Smooth muscle cell (in vitro differentiated cells): ENCODE measurements at regions not wholly inside any gene's neighbourhood (a gene's known extent, or its start where the extent isn't known, plus 50 kb on each side); places are given as distances from the start of the nearest gene placed in this dataset.

Source experiments
- DNase-seq: peaks from one replicate; lab custom pipeline; 2025; ENCODE audit not compliant: unreplicated experiment; lab: John Stamatoyannopoulos, UW
- H2AFZ ChIP-seq: fragments of 200-600 bp; sonication (generic); 2 replicates; pipeline ENCODE4 v1.6.0; 2016; ENCODE audit warnings: antibody characterized with exemption, low read depth, mild to moderate bottlenecking
- H3F3A ChIP-seq: fragments of 200-600 bp; sonication (generic); 2 replicates; pipeline ENCODE4 v1.6.0; 2017; ENCODE audit warnings: antibody characterized with exemption, low read depth
- H3K27ac ChIP-seq: fragments of 200-600 bp; sonication (generic); 2 replicates; pipeline ENCODE4 v1.5.1; 2016; ENCODE audit warnings: low read depth, mild to moderate bottlenecking
- H3K27me3 ChIP-seq: fragments of 200-600 bp; sonication (generic); 2 replicates; pipeline ENCODE4 v1.6.1; 2016; ENCODE audit warnings: low read depth, mild to moderate bottlenecking
- H3K36me3 ChIP-seq: fragments of 200-600 bp; sonication (generic); 2 replicates; pipeline ENCODE4 v1.5.1; 2016; ENCODE audit warnings: low read depth
- H3K4me1 ChIP-seq: fragments of 200-600 bp; sonication (generic); 2 replicates; pipeline ENCODE4 v1.5.1; 2016; ENCODE audit warnings: low read depth
- H3K4me2 ChIP-seq: fragments of 200-600 bp; sonication (generic); 2 replicates; pipeline ENCODE4 v1.6.0; 2016; ENCODE audit warnings: mild to moderate bottlenecking
- H3K4me3 ChIP-seq: fragments of 200-600 bp; sonication (generic); 2 replicates; pipeline ENCODE4 v1.5.1; 2016; ENCODE audit warnings: mild to moderate bottlenecking
- H3K79me2 ChIP-seq: fragments of 200-600 bp; sonication (generic); 2 replicates; pipeline ENCODE4 v1.6.0; 2016; ENCODE audit warnings: low read depth, mild to moderate bottlenecking
- H3K9ac ChIP-seq: fragments of 200-600 bp; sonication (generic); 2 replicates; pipeline ENCODE4 v1.6.0; 2016; ENCODE audit warnings: low read depth
- H3K9me3 ChIP-seq: fragments of 200-600 bp; sonication (generic); replicated peaks from 2 replicates; pipeline ENCODE4 v1.5.1; 2016; ENCODE audit warnings: low read depth
- H4K20me1 ChIP-seq: fragments of 200-600 bp; sonication (generic); 2 replicates; pipeline ENCODE4 v1.6.0; 2016; ENCODE audit warnings: low read depth
- WGBS: methylation state at CpG from one replicate; pipeline ENCODE4 v1.1.7; 2016; ENCODE audit warnings: low lambda C conversion rate; 5-methylcytosine and 5-hydroxymethylcytosine counted together
- TF ChIP-seq, protein P1 (sequence below): fragments of 200-600 bp; sonication (generic); IDR thresholded peaks from 2 replicates; pipeline ENCODE4 v1.5.1; 2017; ENCODE audit warnings: borderline replicate concordance, mild to moderate bottlenecking, antibody characterized with exemption; ENCODE audit not compliant: insufficient read depth, poor library complexity, severe bottlenecking

DNA sequence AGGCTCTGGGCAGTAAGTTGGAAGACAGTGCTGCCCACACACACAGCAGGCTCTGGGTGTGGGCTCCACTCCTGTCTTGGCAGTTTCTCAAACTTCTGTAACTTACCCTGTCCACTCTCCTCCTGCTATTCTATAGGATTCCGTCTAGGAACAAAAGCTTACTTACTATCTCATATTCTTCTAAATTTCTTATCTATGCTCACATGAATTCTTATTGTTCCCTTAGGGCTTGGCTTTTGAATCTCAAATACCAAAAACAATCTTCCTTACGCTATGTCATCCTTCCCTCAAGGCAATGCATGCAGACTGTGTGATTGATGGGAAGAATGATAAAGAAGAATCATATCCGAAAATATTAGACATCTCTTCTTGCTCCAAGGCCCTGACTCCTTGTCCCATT lies 425.9 kb upstream of the ONECUT1 start:
- no peak for DNase-seq
- H4K20me1 ChIP-seq = no peaks in the 10 kb centered on the region
- 86% methylated on average over 3 of the region's 3 CpGs for WGBS
- H3K4me1 ChIP-seq = no peaks in the 10 kb centered on the region
- no peaks in the 10 kb centered on the region for H3K79me2 ChIP-seq
- H2AFZ ChIP-seq = no peak overlapping the region
- no peaks in the 10 kb centered on the region for H3K36me3 ChIP-seq
- H3K9ac ChIP-seq = no peak overlapping the region
- TF ChIP-seq, protein P1, sequence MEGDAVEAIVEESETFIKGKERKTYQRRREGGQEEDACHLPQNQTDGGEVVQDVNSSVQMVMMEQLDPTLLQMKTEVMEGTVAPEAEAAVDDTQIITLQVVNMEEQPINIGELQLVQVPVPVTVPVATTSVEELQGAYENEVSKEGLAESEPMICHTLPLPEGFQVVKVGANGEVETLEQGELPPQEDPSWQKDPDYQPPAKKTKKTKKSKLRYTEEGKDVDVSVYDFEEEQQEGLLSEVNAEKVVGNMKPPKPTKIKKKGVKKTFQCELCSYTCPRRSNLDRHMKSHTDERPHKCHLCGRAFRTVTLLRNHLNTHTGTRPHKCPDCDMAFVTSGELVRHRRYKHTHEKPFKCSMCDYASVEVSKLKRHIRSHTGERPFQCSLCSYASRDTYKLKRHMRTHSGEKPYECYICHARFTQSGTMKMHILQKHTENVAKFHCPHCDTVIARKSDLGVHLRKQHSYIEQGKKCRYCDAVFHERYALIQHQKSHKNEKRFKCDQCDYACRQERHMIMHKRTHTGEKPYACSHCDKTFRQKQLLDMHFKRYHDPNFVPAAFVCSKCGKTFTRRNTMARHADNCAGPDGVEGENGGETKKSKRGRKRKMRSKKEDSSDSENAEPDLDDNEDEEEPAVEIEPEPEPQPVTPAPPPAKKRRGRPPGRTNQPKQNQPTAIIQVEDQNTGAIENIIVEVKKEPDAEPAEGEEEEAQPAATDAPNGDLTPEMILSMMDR = no peak
- H3K27me3 ChIP-seq = peaks cover 5% of the 10 kb centered on the region
- no peak overlapping the region for H3K27ac ChIP-seq
- H3K9me3 ChIP-seq = no peaks in the 10 kb centered on the region
- no peak overlapping the region for H3K4me3 ChIP-seq
- no peaks in the 10 kb centered on the region for H3F3A ChIP-seq
- no peak overlapping the region for H3K4me2 ChIP-seq

GRCh38 chr15:53213336-53213735 lies 423.2 kb upstream of the ONECUT1 start:
- H3K9me3 ChIP-seq = no peaks in the 10 kb centered on the region
- H3K9ac ChIP-seq = no peak overlapping the region
- TF ChIP-seq, protein P1 = no peak
- no peak for DNase-seq
- H2AFZ ChIP-seq = no peak overlapping the region
- no peaks in the 10 kb centered on the region for H4K20me1 ChIP-seq
- no peaks in the 10 kb centered on the region for H3K4me1 ChIP-seq
- no peaks in the 10 kb centered on the region for H3F3A ChIP-seq
- no peak overlapping the region for H3K27ac ChIP-seq
- peaks cover 5% of the 10 kb centered on the region for H3K27me3 ChIP-seq
- H3K36me3 ChIP-seq = no peaks in the 10 kb centered on the region
- no peak overlapping the region for H3K4me2 ChIP-seq
- H3K4me3 ChIP-seq = no peak overlapping the region
- no peaks in the 10 kb centered on the region for H3K79me2 ChIP-seq

- Histone ChIP-seq H3K79me2 (no peaks in the 10 kb centered on the region), H4K20me1 (no peaks in the 10 kb centered on the region), H3K9ac (no peak overlapping the region), H3K9me3 (no peaks in the 10 kb centered on the region), H3K27me3 (peaks cover 5% of the 10 kb centered on the region), H3K4me2 (no peak overlapping the region), H3K27ac (no peak overlapping the region), H3K4me1 (no peaks in the 10 kb centered on the region), H3F3A (no peaks in the 10 kb centered on the region), H3K4me3 (no peak overlapping the region), H2AFZ (no peak overlapping the region), H3K36me3 (no peaks in the 10 kb centered on the region)
- 90% methylated on average over 4 of the region's 4 CpGs for WGBS
- TF ChIP-seq, protein P1 = no peak
- no peak for DNase-seq
Observed at GRCh38 chr15:53212785-53213184, 422.6 kb upstream of the ONECUT1 start.

GRCh38 chr15:53210653-53211052 lies 420.5 kb upstream of the ONECUT1 start:
- Histone ChIP-seq H3K4me1 (no peaks in the 10 kb centered on the region), H3K27me3 (no peaks in the 10 kb centered on the region), H3K4me3 (no peak overlapping the region), H3K36me3 (no peaks in the 10 kb centered on the region), H3K79me2 (no peaks in the 10 kb centered on the region), H4K20me1 (no peaks in the 10 kb centered on the region), H2AFZ (no peak overlapping the region), H3K27ac (no peak overlapping the region), H3K4me2 (no peak overlapping the region), H3K9ac (no peak overlapping the region), H3F3A (no peaks in the 10 kb centered on the region), H3K9me3 (no peaks in the 10 kb centered on the region)
- DNase-seq = no peak
- TF ChIP-seq, protein P1 = no peak
- 69% methylated on average over 3 of the region's 3 CpGs for whole genome bisulfite sequencing
